ENCODE measurements at regions not wholly inside any gene's neighbourhood (a gene's known extent, or its start where the extent isn't known, plus 50 kb on each side); places are given as distances from the start of the nearest gene placed in this dataset.

GRCh38 chr10:9419757-9420156 lies 1365.3 kb downstream of the GATA3 start:
- ChIA-PET CTCF (no interaction called here), RAD21 (ENCODE audit: unreplicated experiment) (no interaction called here), SMC1A (ENCODE audit: uncharacterized antibody, unreplicated experiment) (no interaction called here), POLR2A (no interaction called here)
- no peak overlapping the region for H3K9ac ChIP-seq (ENCODE audit: control insufficient read depth, insufficient read depth, low read length)
- no peak overlapping the region for H3K4me3 ChIP-seq
- H4K20me1 ChIP-seq (ENCODE audit: control insufficient read depth, insufficient read depth), result no peaks in the 10 kb centered on the region
- no peaks in the 10 kb centered on the region for H3K9me3 ChIP-seq (replicated peaks; ENCODE audit: control insufficient read depth, insufficient read depth, low read length)
- no TSS peak for BruUV-seq (replicated peaks)
- TF ChIP-seq NRF1 (conservative IDR thresholded peaks at IDR 0.05; ENCODE audit: low read depth, low read length) (no peak), FOXK2 (IDR thresholded peaks at IDR 0.05) (no peak), STAT1 (conservative IDR thresholded peaks at IDR 0.05) (no peak), RAD51 (IDR thresholded peaks at IDR 0.05) (no peak), PAX8 (IDR thresholded peaks at IDR 0.05) (no peak), HDGF (IDR thresholded peaks at IDR 0.05) (no peak), SUZ12 (IDR thresholded peaks at IDR 0.05; ENCODE audit: unreplicated experiment) (no peak), ZBTB4 (CRISPR knock-in tag; IDR thresholded peaks at IDR 0.05) (no peak), RBBP5 (conservative IDR thresholded peaks at IDR 0.05) (no peak), HDAC2 (IDR thresholded peaks at IDR 0.05) (no peak), SMAD1 (IDR thresholded peaks at IDR 0.05; ENCODE audit: low read depth, partially characterized antibody) (no peak), RUNX3 (IDR thresholded peaks at IDR 0.05; ENCODE audit: low read length) (no peak), BCL3 (IDR thresholded peaks at IDR 0.05; ENCODE audit: borderline replicate concordance, insufficient read depth, low read depth, low read length, poor library complexity, severe bottlenecking) (no peak), ETV6 (conservative IDR thresholded peaks at IDR 0.05 in 1 of 2, IDR thresholded peaks at IDR 0.05 in 1 of 2; ENCODE audit: borderline replicate concordance in 1 of 2, low read depth in 1 of 2) (no peak), MEF2B (IDR thresholded peaks at IDR 0.05; ENCODE audit: partially characterized antibody, poor library complexity, severe bottlenecking) (no peak), CBFB (IDR thresholded peaks at IDR 0.05; ENCODE audit: low read depth) (no peak), ZBED1 (IDR thresholded peaks at IDR 0.05; ENCODE audit: borderline replicate concordance) (no peak)
- in situ Hi-C loops (cut with MboI) (no loop called here), intact Hi-C loops (cut with micrococcal nuclease; ENCODE audit: unreplicated experiment) (no loop called here)
- no peak for FAIRE-seq
- no peaks in the 10 kb centered on the region for H3K36me3 ChIP-seq (ENCODE audit: control insufficient read depth in 2 of 2, insufficient read depth in 2 of 2, low read length in 1 of 2)
- no peaks in the 10 kb centered on the region for H3K79me2 ChIP-seq (ENCODE audit: control insufficient read depth, insufficient read depth, low read length)
- no peak overlapping the region for H3K27ac ChIP-seq (ENCODE audit: control insufficient read depth, insufficient read depth)
- H2AFZ ChIP-seq (ENCODE audit: control insufficient read depth, low read depth, low read length), result no peak overlapping the region
- no peak for DNase-seq (ENCODE audit: low read depth, low spot score)
- no peak for ATAC-seq
- no peaks in the 10 kb centered on the region for H3K4me1 ChIP-seq (ENCODE audit: control insufficient read depth, insufficient read depth, low read length)
- H3K27me3 ChIP-seq (replicated peaks in 1 of 2; ENCODE audit: control insufficient read depth in 2 of 2, insufficient read depth in 2 of 2, low read length in 1 of 2), result no peaks in the 10 kb centered on the region
- H3K4me2 ChIP-seq (ENCODE audit: control insufficient read depth, insufficient read depth), result no peak overlapping the region
